HK-2 (cell line): ENCODE measurements at regions not wholly inside any gene's neighbourhood (a gene's known extent, or its start where the extent isn't known, plus 50 kb on each side); places are given as distances from the start of the nearest gene placed in this dataset.

ENCODE experiments used
- DNase-seq: peaks from one replicate; pipeline ENCODE4 v3.0.0-alpha.2; 2018; ENCODE audit not compliant: unreplicated experiment

DNA sequence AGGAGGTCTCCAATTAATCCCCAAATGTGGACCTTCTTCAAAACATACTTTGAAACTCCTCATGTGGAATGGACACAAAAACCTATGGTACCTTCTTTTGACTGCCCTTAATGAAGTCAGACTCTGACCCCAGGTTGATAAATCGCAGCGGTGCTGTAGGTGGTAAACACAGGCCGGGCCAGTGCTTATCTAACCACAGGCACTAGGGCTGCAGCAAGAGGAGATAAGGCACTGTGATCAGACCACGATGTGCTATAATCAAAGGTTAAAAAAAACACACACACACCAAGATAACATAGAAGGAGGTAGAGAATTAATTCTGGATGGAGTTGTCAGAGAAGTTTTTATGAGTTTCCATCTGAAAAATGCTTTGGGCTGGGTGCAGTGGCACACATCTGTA, 52.3 kb upstream of the SIPA1L2 start:
- DNase-seq, result no peak

DNA sequence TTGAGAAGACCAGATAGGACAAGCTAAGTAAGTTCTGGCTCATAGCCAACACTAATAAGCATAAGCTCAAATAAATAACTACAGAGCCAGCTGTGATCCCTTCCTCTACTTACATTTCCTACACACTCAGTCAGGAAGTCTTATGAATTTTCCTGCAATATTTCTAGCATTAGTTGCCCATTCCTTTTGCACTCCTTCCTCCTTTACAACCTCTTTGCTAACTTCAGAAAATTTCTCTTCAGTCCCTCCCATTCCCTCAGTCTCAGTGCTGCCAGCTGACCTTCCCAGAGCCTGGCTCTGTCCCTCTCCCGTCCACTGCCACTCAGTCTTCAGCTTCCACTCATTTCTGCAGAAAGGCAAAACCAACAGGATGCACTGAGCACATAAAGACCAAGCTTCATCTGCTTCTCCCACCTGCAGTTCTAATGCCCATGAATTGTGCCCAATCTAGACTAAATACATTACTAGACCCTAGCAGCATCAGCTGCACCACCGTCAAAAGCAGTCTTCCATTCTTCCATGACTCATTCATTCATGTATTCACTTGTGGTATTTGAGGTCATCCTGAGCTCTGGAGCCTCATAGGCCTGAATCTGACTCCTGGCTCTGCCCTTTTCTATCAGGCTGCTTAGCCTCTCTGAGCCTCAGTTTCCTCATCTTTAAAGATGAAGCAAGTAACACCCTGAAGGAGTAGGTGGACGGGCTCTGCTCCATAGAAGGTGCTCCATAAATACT, 54.6 kb upstream of the SIPA1L2 start:
- no peak for DNase-seq

DNA sequence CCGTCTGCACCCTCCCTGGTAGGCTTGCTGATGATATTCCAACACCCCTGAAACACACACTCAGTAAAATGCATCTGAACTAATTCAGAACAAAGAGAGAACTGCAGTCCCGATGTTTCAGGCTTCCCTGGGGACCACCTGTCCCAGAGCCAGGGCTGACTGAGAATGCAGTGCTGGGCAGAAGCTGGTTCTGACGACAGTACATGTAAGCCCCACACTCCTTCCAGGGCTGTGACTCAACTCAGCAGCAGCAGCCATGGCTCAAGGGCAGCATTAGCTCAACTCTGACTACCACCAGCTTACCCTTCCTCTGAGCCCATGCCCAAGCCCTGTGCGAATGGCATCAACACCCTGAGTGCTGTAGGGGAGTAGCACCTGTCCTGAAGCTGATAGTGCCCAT, 56.4 kb upstream of the SIPA1L2 start:
- DNase-seq, result no peak

DNA sequence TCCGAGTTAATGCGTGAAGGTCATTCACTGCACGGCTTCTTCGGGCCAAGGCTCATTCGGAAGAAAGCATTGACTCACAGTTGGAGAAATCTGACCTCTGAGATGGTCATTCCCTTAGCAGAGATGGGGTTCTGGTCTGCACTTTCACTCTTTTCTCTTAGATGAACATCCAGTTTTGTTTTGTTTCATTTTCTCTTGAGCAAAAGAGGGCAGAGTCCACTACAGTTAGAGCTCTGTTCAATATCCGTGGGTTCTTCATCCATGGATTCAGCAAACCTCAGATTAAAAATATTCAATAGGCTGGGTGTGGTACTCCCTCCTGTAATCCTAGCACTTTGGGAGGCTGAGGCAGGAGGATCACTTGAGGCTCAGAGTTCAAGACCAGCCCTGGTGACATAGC, 57.4 kb upstream of the SIPA1L2 start:
- no peak for DNase-seq

DNA sequence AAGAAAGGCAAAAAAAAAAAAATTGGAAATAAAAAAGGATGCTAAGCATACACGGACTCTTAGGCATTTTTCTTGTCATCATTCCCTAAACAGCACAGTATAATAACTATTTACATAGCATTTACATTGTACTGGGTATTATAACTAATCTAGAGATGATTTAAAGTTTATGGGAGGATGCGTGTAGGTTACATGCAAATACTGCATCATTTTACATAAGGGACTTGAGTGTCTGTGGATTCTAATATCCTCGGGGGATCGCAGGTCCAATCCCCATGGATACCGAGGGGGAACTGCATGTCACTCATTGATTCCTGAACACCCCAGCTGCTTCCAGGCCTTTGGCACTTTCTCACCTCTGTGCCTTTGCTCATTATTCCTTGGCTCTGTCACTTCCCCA, 57.8 kb upstream of the SIPA1L2 start:
- DNase-seq, result no peak

DNA sequence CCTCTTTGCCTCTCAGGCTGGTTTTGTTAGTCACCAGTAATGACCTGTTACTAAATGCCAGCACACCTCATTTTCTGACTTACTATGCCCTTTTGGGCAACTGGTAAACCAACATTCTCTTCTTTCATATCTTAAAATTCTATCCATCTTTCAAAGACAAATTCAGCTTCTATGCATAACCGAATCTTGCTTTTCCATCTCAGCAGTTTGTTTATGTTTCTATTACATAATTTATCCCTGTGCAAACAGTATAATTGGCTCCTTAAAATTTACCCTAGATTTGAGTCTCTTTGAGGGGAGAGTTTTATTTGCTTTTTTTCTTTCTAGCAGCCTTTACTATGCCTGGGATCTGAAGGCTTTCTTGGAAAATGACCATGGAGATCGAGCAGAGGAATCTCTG, 58.5 kb upstream of the SIPA1L2 start:
- DNase-seq, result no peak

DNA sequence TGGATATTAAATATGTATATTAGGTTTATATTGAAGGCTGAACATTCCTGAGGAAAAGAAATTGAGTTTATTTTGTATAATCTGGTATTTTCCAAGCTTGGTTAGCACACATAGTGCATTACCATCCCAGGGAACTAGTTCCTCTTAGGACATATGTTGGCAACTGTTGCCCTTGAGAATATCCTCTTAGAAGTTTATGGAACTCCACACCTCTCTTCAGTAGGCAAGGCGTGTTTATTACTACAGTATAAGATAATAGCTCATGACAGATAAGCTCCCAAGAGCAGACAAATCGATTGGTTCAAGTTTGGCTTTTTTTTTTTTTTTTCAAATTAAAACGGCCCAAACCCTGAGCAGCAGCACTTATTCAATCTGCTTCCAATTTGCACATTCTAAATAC, 59.8 kb upstream of the SIPA1L2 start:
- DNase-seq, result no peak

DNA sequence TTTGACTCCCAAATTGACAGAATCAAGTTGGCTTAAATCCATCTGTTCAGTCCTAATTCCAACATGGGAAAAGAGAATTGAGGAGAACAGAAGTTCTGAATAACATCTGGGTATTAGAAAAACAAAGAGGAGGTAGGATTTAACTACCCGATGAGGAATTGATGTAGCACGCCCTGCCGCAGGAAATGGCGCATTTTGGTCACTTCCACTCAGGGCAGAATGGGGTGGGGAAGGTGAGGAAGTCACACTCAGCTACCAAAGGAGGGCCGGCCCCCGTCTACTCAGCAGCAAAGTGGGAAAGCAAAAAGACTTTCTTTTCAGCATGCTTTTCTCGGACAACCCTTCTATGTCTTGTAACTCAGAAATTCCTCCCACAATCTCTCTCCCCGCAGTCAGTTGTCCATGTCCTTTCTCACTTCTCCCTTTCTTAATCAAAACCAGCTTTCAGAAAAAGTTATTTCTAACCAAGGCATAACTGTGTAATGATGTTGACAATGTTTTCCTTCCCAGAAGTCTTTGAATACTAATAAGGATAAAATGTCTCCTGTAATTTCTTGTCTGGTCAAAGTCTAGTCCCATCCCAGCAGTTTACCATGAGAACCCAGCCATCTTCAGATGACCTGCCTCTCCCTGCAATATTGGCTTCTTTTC, 60.5 kb upstream of the SIPA1L2 start:
- no peak for DNase-seq

DNA sequence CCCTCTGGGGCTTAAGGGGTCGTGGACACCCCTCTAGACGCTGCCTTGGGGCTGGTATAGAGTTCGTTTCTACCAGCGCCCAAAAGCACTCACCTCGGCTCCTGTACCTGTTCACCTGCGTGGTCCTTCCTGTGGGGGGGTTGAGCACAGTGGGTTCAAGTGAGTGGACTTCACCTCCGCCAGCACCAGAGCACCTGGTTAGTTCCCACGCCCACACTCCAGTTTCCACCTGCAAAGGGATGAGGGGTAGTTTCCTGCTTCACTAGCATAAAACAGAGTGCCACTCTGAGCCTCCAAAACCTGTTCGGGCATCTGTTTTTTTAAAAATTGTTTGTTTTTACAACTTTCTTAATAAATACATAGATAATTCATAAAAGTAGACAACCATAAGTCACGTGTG, 64.5 kb upstream of the SIPA1L2 start:
- DNase-seq, result no peak

DNA sequence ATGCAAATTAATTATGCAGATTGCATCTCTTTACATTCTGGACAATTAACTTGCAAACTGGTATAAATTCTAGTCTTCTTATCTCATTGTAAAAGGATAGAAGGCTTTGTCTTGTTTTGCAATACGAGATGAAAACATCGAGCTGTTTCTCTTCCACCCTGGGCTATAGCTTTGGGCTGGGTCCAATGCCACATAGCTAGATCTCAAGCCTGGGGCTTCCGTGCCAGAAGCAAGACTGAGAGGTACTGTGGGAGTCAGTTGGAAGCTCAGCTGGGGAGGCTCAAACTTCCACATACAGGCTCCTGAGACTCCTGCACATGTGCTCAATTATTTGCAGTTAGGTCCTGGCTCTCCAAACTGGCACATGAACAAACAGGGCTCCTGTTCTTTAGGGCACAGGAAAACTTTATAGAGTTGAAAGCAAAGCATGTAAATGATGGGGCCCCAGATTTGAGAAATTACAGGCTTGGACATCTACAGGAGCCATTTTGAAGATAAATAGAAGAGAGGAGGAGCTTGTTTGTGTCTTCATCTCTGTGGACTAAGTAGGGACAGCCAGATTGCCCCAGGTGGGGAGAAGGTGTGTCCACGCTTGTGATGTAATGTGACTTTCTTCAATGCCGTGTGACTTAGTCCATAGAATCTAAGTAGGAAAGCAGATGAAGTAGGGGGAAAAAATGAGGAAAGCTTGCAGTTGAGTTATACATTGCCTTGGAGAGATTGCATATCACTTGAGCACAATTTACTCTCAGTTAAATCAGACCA, 65.9 kb upstream of the SIPA1L2 start:
- no peak for DNase-seq

DNA sequence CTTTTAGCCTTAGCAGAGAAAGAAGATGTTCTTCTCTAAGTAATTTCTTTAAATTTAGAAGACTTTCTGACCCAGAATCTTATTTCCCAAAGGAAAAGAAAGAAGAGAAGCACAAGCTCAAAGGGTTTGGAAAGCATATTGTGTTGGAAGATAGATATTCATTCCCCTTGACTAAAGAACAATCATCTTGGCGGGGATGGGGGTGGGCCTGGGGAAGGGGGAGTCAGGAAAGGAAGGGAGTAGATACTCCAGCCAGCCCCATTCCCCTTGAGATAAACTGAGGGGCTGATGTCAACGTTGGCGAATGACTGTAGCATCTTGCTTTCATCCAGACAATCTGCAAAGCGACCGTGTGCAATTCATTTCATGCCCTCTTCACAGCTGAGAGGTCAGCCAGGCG, 66.5 kb upstream of the SIPA1L2 start:
- no peak for DNase-seq

DNA sequence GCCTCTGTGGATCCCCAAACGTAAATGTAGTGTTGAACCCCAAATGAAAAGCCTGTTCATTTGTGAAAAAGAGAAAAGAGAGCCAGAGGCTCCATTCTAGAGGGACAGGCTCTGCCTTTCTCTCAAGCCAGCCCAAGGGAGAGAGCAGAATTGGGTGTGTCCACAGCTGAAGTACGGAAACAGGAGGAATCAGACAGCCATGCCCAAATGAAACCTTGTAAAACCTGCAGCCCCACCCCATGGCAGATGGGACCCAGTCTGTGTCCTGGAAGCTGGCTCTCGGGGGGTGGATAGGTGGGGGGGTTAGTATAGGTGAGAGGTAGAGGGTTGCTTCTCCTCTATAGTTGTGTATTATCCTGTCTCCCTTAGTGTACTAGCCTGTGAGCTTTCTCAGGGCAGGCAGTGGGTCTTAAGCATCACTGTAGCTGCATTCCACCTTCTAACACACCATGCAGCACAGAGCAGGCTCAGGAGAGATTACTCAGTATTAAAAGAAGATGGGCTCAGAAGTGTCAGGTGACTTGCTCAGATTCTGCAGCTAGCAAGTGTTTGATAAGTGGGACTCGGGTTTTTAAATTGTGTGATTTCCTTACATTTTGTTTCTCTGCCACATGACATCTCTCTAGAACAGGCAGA, 67.4 kb upstream of the SIPA1L2 start:
- DNase-seq, result no peak

DNA sequence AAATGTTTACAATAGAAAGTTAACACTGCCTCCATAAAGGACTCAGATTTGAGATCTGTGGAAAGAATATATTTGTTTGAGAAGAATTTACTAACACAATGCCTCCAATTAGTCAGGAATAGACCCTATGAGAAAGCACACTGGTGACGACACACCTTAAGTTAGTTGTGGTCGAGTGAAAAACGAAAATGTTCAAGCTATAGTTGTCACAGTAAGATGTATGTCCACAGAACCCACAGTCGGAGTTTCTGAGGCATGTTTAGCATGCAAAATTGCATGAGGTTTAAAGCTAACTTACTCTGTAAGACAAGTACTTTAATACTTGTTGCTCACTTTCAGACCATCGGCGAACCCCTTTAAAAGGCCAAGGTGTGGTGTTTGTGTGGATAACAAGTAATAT, 69.9 kb upstream of the SIPA1L2 start:
- DNase-seq, result no peak

DNA sequence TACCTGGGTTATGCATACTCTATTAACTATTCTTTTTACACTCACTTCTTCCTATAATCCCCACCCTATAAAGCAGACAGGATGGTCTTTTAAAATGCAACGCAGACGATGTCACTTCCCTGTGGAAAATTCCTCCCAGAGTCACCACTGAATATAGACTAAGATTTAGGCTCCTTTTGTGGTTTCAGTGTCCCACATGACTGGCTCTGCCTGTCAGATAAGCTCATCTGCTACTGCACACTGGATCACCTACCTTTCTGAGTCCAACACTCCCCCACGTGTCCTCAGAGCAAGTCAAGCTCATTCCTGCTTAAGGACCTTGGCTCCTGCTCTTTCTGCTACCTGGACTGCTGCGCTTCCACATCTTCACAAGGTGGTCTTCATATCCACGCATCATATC, 73.0 kb upstream of the SIPA1L2 start:
- no peak for DNase-seq

DNA sequence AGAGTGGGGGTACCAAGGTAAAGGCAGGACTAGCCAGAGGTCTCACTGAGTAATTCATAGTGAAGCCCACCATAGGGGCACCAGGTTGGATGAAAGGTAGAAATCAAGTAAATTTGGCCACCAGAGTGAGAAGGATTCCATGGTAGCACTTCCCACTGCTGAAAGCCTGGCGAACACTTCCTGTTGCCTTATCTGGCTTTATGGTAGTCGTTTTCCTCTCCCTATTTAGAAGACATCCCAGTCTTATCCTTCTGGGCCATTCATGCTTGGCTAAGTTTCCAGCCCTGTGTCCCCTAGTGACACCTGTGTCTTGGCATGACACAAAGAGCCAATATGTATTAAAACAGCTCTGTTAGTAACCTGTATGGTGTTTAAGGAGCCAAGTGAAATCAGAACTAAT, 74.3 kb upstream of the SIPA1L2 start:
- no peak for DNase-seq

DNA sequence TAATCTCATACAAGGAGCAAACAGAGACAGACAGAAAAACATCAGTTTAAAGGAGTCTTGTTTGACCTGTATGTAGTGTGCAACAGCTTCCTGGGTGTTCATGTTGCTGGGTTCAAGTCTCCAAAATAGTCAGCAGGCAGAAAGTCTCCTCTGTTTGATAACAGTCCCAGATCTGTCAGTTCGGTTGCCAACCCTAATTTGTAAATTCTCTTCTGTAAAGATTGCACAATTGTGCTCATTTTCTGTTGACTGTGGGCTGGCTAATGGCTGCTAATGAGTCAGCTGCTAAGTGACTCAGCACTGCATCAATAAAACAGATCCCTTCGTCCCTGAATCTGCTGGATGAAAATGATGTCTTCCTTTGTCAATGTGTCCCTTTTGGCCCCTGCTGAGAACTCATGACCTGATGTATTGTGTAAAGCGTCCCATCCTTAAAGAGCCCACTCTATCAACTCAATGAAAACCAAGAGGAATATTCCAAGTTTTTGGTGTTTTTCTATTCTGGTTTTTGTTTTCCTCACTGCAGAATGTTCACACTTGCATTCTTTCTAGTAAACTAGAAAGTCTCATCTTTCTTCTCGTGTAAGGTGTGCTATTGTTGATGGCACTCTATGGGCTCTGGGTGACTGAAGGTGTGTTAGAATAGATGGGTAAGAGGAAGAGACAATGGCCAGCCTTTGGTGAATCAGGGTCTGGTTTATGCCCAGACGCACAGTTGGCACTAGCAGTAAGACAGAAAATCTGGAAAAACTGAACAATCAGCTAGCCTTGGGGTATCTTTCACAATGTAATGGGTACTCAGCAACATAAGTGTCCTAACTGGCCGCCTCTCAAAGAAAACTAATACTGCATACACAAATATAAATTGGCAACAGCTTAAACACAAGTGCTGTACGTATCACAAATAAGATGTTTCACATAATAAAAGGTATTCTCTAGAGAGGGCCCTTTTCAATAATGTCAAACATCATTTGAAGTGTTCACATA, 75.1 kb upstream of the SIPA1L2 start:
- DNase-seq, result peak; percentile 21

DNA sequence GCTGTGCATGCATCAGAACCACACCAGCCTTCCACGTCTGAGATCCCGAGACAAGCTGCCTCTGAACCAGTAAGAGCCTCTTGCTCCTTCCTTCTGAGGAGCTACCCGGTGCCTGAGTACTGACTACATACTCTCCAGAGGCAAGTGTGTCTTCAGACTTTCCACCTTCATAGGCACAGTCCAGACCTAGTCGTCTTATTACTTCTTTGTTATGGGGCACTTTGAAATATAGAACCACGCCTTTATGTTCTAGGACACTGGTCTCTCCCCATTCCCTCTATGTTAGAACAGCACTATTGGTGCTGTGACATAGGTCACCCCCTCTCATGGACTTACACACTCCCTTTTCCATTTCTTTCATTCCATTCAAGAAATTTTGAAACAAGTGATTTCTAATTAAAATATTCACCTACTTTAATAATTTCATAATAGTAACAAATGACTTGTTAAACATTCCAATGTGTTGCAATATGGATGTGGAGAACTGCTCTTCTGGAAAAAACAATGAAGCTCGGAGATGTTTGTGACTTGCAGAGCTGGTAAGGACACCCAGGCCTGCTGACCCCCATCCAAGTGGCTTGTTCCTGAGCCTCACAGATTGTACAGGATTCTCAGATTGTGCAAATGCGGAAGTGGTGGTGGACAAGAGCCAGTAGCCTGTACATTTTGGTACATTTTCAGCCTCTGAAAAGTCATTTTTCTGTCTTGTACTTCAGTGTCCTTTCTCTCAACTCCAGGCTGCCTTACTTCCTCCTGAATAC, 76.1 kb upstream of the SIPA1L2 start:
- no peak for DNase-seq

DNA sequence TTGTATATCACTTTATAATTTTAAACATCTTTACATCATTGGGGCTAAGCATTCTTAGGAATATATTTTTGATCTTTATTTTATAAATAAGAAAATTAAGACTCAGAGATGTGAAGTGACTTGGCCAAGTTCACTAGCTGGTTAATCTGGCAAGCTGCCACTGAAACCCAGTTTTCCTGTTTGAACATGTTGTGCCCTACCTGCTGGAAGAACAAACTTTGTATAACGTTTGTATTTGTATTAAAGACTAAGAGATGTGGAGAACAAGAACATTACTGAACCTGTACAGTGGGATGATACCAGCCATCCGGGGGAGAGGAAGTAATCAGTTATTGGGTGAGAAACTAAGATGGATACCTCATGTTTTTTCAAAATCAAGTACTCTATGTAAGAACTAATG, 77.2 kb upstream of the SIPA1L2 start:
- DNase-seq, result no peak

DNA sequence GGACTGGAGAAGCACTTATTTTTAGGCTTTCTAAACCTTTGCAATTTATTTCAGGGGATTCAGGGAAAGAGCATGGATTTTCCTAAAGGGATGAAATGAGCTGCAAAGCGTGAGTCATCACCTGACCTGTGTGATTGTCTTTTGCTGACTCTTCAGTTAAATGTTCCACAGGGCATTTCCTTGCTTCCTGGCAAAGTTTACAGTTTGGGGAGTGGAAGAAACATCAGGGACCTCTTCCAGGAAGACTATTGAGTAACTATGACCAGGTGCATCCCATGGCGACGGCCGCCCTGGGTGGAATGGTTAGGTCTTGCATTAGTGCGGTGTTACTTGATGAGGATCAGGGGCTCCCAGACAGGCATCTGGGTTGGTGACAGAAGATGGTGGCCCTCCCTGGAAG, 79.5 kb upstream of the SIPA1L2 start:
- no peak for DNase-seq

DNA sequence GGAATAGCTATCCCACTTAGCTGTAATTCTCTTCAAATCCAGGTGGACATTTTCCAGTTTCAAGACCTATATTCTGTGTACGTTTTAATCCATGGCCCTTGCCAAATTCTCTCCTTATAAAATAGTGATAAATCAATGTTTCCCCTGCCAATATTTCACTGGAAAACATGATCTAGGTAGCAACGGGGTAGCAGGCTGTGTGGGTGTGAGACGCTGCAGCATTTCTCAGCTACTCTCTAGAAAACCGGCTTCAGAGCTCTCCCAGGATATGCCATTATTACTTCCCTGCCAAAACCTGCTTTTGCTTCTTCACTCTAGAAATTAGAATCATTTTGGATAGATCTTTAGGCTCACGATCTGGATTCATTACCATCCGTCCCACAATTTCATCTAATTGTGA, 82.1 kb upstream of the SIPA1L2 start:
- DNase-seq, result no peak

DNA sequence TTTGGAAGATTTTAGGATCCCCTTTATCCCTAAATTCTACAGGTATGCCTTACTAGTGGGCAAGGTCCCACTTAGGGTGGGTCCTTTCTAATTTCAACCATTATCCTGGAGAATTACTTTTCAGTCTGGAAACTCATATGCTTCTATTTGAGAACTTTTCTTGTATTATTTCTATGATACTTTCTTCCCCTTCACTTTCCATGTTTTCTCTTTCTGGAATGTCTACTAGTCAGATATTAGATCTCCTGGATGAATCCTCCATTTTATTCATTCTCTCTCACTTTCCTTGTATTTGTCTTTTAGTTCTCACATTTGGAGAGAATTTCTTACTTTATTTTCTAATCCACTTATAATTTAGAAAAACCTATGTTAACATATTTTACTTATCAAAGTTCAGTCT, 83.9 kb upstream of the SIPA1L2 start:
- DNase-seq, result no peak
